ENCODE measurements at regions not wholly inside any gene's neighbourhood (a gene's known extent, or its start where the extent isn't known, plus 50 kb on each side); places are given as distances from the start of the nearest gene placed in this dataset.

DNA sequence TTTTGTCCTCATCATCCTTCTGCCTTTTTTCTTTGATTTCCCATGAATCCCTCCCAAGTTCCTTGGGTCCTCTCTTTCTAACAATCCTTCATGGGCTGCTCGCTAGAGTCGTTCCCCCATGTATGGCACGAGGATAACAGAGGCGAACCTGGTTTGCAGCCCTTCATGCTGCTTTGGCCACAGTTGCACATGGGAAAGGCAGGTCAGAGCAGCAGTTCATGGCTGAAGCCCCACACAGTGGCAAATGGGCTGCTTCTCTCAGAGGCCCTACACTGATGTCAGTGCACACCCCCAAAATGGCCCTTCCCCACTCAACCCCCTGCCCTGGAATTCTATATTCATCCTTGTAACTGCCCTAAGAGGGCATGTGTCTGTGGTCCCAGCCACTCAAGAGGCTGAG, 335.4 kb upstream of the IGF1R start:
- H3K9ac ChIP-seq (ENCODE audit: low read length) = no peak overlapping the region
- ATAC-seq (no peak), DNase-seq (no peak)
- H3K27ac ChIP-seq (ENCODE audit: low read length) = no peak overlapping the region
- TF ChIP-seq EZH2phosphoT487 (IDR thresholded peaks at IDR 0.05; ENCODE audit: borderline replicate concordance, low read length) (no peak), EZH2 (IDR thresholded peaks at IDR 0.05; ENCODE audit: low read length, unreplicated experiment) (no peak)
- TF ChIP-seq, protein P1, sequence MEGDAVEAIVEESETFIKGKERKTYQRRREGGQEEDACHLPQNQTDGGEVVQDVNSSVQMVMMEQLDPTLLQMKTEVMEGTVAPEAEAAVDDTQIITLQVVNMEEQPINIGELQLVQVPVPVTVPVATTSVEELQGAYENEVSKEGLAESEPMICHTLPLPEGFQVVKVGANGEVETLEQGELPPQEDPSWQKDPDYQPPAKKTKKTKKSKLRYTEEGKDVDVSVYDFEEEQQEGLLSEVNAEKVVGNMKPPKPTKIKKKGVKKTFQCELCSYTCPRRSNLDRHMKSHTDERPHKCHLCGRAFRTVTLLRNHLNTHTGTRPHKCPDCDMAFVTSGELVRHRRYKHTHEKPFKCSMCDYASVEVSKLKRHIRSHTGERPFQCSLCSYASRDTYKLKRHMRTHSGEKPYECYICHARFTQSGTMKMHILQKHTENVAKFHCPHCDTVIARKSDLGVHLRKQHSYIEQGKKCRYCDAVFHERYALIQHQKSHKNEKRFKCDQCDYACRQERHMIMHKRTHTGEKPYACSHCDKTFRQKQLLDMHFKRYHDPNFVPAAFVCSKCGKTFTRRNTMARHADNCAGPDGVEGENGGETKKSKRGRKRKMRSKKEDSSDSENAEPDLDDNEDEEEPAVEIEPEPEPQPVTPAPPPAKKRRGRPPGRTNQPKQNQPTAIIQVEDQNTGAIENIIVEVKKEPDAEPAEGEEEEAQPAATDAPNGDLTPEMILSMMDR (conservative IDR thresholded peaks at IDR 0.05; ENCODE audit: low read depth, low read length) = no peak
- no peaks in the 10 kb centered on the region for H4K20me1 ChIP-seq (ENCODE audit: low read length)
- no peak overlapping the region for H3K4me3 ChIP-seq (ENCODE audit: low read length)
- no peak overlapping the region for H2AFZ ChIP-seq (ENCODE audit: low read length)
- BruUV-seq (replicated peaks) = no TSS peak
- H3K79me2 ChIP-seq (ENCODE audit: low read length) = no peaks in the 10 kb centered on the region
- peaks cover 23% of the 10 kb centered on the region for H3K27me3 ChIP-seq (ENCODE audit: low read length)
- intact Hi-C loops (cut with micrococcal nuclease) = no loop called here
- H3K9me2 ChIP-seq (replicated peaks; ENCODE audit: low read length) = no peaks in the 10 kb centered on the region
- no peaks in the 10 kb centered on the region for H3K9me3 ChIP-seq (ENCODE audit: low read length)
- no peaks in the 10 kb centered on the region for H3K4me1 ChIP-seq (ENCODE audit: insufficient read depth, low read length)
- ChIA-PET CTCF (no interaction called here), POLR2A (ENCODE audit: unreplicated experiment) (no interaction called here)
- no peak overlapping the region for H3K4me2 ChIP-seq (ENCODE audit: low read length)
- H3K36me3 ChIP-seq (ENCODE audit: low read depth, low read length) = no peaks in the 10 kb centered on the region
- no peaks in the 10 kb centered on the region for H3F3A ChIP-seq (ENCODE audit: low read length, unreplicated experiment)

- H3K9me3 ChIP-seq (ENCODE audit: low read length) = no peaks in the 10 kb centered on the region
- no peak overlapping the region for H3K27ac ChIP-seq (ENCODE audit: low read length)
- no TSS peak for BruUV-seq (replicated peaks)
- TF ChIP-seq EZH2phosphoT487 (IDR thresholded peaks at IDR 0.05; ENCODE audit: borderline replicate concordance, low read length) (no peak), EZH2 (IDR thresholded peaks at IDR 0.05; ENCODE audit: low read length, unreplicated experiment) (no peak)
- TF ChIP-seq, protein P1 (conservative IDR thresholded peaks at IDR 0.05; ENCODE audit: low read depth, low read length) = no peak
- DNase-seq = no peak
- no peaks in the 10 kb centered on the region for H3K36me3 ChIP-seq (ENCODE audit: low read depth, low read length)
- H3K27me3 ChIP-seq (ENCODE audit: low read length) = peaks cover 38% of the 10 kb centered on the region
- no peak overlapping the region for H3K9ac ChIP-seq (ENCODE audit: low read length)
- H3K4me1 ChIP-seq (ENCODE audit: insufficient read depth, low read length) = no peaks in the 10 kb centered on the region
- H3K4me2 ChIP-seq (ENCODE audit: low read length) = no peak overlapping the region
- no peak overlapping the region for H2AFZ ChIP-seq (ENCODE audit: low read length)
- intact Hi-C loops (cut with micrococcal nuclease) = no loop called here
- H4K20me1 ChIP-seq (ENCODE audit: low read length) = no peaks in the 10 kb centered on the region
- H3F3A ChIP-seq (ENCODE audit: low read length, unreplicated experiment) = no peaks in the 10 kb centered on the region
- no peaks in the 10 kb centered on the region for H3K79me2 ChIP-seq (ENCODE audit: low read length)
- no peak overlapping the region for H3K4me3 ChIP-seq (ENCODE audit: low read length)
- CTCF ChIA-PET = no interaction called here
- ATAC-seq = no peak
- H3K9me2 ChIP-seq (replicated peaks; ENCODE audit: low read length) = no peaks in the 10 kb centered on the region
- POLR2A ChIA-PET (ENCODE audit: unreplicated experiment) = no interaction called here
Measured at GRCh38 chr15:98315971-98316370, 332.4 kb upstream of the IGF1R start.

- ATAC-seq (no peak), DNase-seq (no peak)
- Histone ChIP-seq H2AFZ (ENCODE audit: low read length) (no peak overlapping the region), H3K27ac (ENCODE audit: low read length) (no peak overlapping the region), H3K36me3 (ENCODE audit: low read depth, low read length) (no peaks in the 10 kb centered on the region), H3K4me3 (ENCODE audit: low read length) (no peak overlapping the region), H3K4me1 (ENCODE audit: insufficient read depth, low read length) (no peaks in the 10 kb centered on the region), H3K27me3 (ENCODE audit: low read length) (peaks cover 52% of the 10 kb centered on the region), H3K4me2 (ENCODE audit: low read length) (no peak overlapping the region), H3K9ac (ENCODE audit: low read length) (no peak overlapping the region), H3K9me2 (replicated peaks; ENCODE audit: low read length) (no peaks in the 10 kb centered on the region), H3K9me3 (ENCODE audit: low read length) (no peaks in the 10 kb centered on the region), H3F3A (ENCODE audit: low read length, unreplicated experiment) (no peaks in the 10 kb centered on the region), H4K20me1 (ENCODE audit: low read length) (no peaks in the 10 kb centered on the region), H3K79me2 (ENCODE audit: low read length) (no peaks in the 10 kb centered on the region)
- CTCF ChIA-PET = no interaction called here
- intact Hi-C loops (cut with micrococcal nuclease) = no loop called here
- no TSS peak for BruUV-seq (replicated peaks)
- TF ChIP-seq EZH2phosphoT487 (IDR thresholded peaks at IDR 0.05; ENCODE audit: borderline replicate concordance, low read length) = no peak
- TF ChIP-seq EZH2 (IDR thresholded peaks at IDR 0.05; ENCODE audit: low read length, unreplicated experiment) = no peak
- TF ChIP-seq, protein P1 (conservative IDR thresholded peaks at IDR 0.05; ENCODE audit: low read depth, low read length) = no peak
- POLR2A ChIA-PET (ENCODE audit: unreplicated experiment) = no interaction called here
Measured at GRCh38 chr15:98321896-98322295, 326.4 kb upstream of the IGF1R start.
